ENCODE measurements at regions not wholly inside any gene's neighbourhood (a gene's known extent, or its start where the extent isn't known, plus 50 kb on each side); places are given as distances from the start of the nearest gene placed in this dataset.

DNA sequence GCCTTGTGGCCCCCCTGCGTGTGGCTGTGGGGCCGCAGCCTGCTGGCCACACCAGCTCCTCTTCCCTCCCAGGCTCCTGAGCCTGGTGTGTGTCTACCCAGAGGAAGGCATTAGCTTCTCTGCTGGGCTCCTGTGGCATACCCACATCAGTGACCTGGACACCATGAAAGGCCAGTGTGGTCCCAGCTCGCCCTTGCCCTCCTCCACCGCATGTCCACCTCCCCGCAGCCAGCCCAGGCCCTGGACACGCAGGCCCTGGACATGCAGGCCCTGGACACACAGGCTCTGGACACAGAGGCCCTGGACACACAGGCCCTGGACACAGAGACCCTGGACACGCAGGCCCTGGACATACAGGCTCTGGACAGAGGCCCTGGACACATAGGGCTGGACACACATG lies 153.4 kb upstream of the PPP1R26 start:
- no peak for DNase-seq

DNA sequence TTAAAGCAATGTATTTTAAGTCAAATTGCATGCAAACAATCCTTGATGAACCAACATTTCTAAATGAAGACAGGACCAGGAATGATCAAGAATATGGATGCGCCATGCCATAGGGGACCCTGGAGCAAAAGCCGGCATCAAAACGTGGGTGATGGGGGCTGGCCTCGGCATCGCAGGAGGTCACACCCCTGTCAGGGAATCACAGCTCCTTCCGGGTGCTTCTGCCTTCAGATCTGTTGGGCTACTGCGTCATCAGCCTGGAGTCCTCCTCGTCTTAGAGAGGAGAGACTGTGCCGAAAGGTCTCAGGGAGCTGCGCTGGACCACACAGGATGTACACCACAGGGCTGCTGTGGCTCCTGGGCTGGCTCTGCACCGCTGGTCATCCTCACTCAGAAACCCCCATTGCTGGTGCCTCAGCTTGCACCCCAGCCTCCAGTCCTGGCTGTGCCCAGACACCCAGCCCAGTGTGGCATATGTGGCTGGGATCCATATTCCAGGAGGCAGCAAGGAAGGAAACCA lies 152.9 kb upstream of the PPP1R26 start:
- DNase-seq: no peak

DNA sequence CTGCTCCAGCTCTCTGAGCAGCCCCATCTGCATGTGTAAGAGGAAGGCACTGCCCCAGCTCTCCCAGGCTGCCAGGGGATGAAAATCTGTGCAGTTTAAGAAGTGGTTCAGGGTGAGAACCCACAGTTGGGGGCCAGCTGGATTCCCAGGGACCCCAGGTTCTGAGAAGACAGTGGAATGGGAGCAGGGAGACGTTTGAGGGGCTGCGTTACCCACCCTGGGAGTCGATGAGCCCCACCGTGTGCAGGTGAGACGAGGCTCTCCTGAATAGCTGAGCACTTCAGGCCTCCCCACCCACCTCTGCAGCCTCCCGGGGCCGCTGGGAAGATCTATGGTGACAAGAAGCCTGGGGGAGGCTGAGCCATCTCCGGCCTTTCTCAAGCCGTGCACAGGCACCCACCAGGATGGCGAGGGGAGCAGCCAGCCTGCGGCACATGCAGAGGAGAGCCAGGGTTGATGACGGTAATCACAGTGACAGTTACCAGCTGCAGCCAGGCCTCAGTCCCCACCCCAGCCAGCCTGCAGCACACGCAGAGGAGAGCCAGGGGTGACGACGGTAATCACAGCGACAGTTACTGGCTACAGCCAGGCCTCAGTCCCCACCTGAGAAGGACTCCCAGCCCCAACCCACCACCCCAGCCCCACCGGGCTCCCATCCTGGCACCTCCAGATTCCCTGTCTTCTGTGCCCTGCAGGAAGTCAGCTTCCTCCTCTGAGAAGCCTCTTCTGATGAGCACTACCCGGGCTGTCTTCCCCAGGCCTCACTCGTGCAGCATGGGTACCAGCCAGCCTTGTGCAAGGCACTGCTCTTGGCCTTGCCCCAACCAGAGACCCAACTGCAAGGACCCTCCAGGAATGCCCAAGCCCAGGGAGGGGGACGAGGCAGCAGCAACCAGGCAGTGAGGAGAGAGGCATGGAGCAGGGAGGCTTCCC lies 150.8 kb upstream of the PPP1R26 start:
- DNase-seq: no peak

DNA sequence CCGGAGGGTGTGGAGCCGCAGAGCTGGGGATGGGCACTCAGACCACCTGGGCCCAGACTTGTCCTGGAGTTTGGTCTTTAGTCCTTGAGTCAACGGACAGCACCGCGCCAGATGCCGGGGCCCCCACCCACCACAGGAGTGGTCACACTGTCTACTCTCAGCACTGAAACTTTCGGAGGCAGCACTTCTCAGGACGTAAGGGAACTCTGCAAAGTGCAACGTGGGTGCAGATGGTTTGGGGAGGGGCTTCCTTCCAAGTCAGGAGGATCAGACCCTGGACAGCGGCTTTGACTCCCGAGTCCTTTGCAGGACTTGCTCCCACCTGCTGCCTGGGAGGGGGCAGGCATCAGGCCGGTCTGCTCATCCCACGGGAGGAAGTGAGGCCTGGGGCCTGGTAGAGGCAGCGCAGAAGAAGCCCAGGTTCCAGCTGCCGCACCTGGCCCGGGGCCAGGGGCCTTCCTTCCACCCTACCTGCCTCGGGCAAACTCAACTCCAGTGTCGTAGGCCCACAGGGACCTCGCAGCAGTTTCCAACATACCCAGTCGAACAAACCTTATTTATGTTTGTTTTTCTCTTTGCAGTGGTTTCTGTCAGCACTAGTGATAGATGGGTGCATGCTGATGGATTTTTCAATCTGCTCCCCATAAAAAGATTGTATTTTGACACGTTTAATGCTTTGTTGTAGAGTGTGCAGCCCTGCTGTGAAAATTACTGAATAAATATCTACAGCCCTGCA lies 149.8 kb upstream of the PPP1R26 start:
- DNase-seq: peak; percentile 25

DNA sequence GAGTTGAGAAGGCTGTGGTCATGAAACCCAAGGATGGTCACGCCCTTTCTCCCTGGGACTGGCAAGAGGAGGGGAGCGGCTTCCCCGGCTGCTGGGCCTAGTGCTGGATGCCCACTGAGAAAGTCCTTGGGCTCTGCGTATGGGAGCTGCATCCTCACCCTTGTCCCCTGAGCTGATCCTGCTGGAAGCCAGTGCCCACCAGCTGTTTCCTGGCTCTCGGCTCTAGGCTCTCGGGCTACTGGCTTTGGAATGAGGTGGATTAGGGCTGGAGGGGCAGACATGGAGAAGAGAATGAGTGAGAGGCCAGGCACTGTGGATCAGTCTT lies 149.3 kb upstream of the PPP1R26 start:
- DNase-seq: no peak

DNA sequence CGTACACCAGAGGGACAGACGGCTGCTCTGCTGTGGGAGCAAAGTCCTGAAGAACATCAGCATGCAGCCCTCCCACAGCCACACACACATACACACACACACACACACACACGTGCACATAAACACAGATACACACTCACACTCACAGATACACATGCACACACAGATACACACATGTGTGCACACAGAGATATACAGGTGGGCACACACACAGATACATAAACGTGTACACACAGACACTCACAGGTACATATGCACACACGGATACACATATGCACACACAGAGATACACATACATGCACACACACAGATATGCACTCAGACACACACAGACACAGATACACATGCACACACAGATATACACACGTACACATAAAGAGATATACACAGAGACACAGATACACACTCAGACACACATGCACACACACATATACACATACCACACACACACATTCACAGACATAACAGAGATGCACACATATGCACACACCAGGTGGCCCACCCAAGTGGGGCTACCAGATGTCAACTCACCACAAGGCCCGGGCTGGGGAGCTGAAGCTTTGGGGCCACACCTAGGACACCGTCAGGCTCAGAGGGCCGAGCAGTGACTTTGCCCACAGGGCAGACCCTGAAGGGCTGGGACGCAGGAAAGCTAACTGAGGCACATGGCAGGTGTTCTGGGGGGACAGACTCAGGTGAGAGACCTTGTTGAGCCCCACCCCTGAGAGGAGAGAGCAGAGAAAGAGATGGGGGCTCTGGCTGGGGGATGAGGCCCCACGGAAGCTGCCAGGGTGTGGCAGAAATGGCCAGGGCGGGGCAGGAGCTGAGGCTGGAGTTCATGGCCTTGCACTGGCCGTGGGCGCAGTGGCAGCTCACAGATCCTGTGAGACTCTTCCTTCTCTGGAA lies 148.6 kb upstream of the PPP1R26 start:
- DNase-seq: no peak

DNA sequence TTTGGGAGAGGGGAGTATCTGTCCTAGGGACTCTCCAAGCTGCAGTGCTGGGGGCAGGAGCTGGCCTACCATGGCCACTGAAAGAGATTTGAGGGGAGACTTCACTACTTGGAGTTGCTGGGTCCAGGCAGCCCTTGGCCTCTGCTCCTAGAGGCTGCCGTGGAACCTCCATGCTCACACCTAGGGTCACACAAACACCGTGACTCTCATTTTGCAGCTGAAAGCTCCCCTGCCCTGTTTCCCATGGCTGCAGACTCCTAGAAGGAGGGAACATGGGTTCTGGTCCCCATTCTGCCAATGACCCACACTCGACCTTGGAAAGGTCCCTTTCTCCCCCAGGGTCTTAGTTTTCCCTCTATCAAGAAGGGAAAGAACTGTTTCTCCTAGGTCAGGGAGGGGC lies 147.1 kb upstream of the PPP1R26 start:
- no peak for DNase-seq

- no peak for DNase-seq
Observed at GRCh38 chr9:135332979-135333748, 146.4 kb upstream of the PPP1R26 start.

DNA sequence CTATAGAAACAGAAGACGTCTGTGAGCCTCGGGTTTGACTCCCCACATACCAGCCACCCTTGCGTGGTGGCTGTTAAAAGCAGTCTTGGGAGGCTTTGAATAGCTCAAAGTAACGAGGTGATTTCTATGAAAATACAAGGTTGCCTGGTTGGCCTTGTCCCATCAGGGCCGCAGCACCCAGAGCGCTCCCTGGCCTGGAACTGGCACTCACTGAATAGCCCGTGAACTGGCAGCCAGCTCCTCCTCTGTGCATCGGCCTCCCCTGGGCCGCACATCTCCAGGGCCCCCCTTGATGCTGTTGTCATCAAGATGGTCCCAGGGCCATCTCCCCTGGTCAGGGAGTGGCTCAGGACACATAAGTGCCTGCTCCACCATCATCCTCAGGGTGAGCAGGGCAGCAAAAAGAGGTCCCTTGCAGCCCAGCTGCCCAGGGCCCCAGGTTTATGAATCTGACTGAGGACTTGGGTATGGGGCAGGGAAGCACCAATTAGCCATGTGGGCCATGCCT lies 144.6 kb upstream of the PPP1R26 start:
- DNase-seq: no peak

- DNase-seq: no peak
Observed at GRCh38 chr9:135335691-135336181, 143.8 kb upstream of the PPP1R26 start.

DNA sequence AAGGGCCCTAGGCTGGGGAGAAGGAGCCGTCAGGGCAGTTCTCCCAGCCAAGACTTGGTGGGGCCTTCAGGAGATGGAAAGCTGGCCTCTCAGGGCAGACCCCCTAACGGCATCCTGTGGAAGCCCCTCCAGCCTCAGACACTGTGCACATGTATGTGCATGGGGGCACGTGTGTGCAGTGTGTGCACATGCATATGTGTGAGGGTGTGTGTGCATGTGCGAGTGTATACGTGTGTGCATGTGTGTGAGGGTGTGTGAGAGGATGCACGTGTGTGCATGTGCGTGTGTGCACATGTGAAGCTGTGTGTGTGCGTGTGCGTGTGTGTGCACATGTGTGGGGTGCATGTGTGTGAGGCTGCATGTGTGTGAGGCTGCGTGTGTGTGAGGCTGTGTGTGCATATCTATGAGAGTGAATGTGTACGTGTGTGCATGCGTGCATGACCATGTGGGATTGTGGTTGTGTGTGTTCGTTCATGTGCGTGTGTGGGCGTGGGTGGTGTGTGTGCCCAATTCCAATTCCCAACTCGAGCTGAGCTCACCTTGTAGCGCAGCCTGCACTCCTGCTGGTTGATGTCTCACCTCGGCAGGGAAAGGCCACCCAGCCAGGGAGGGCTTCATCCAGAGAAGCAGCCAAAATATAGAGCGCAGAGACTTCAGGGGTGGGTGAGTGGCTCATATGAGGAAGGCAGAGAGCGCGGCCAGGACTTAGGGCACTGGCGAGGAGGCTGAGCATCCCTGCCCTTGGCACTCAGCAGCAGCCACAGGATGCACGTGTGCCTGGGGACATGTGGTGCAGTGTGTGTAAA lies 142.7 kb upstream of the PPP1R26 start:
- DNase-seq: no peak

GRCh38 chr9:135338546-135338945 lies 141.0 kb upstream of the PPP1R26 start:
- DNase-seq: no peak

DNA sequence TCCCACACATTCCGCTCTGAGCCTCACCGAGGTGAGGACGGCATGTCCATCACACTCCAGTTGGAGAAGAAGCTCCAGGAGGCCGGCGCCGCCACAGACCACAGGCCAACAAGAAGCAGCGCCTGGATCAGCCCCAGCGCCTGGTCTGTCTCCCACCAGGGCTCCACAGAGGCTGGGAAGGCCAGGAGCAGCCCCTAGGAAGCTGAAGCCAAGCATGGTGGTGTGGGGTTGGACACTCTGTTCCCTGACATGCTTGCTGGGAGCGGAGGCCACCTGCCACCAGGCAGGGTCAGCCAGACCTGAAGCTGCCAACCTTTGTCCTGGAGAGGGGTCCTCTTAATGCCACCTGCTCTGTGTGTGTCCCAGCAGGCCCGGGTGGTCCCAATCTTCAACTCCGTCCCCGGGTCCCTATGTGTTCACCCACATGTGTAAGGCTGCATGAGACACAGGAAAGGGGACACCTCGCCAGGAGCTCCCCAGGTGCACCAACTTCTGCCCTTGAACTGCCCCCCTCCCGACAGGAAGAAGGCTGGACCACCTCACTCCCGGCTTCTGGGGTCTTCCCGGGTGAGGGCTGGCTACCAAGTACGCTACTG lies 140.1 kb upstream of the PPP1R26 start:
- DNase-seq: no peak

- DNase-seq: no peak
Observed at GRCh38 chr9:135340143-135340655, 139.4 kb upstream of the PPP1R26 start.

- DNase-seq: no peak
Observed at GRCh38 chr9:135340726-135341475, 138.7 kb upstream of the PPP1R26 start.

DNA sequence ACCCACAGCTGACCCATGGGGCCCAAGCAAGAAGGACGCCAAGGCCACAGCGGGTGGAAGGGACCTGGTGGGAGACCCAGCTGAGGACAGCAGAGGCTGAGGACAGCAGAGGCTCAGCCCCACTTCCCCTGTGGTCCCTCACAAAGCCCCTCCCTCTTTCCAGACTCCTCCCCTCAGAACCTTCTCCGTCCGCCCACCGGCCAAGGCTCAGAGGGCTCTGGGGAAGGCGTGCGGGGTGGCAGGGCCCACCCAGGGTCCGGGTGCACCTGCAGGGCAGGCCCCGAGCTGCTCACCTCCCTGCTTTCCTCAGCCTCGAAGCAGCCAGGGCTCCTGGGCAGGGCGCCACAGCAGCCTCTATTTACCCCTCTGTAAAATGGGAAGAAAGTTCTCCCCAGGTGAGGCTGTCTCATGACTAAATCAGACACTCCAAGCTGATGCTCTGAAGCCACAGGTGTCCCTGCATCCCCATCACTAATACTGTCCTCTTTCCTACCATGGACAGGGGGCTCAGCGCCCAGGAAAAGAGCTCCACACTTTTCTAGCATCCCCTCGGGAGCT lies 137.9 kb upstream of the PPP1R26 start:
- no peak for DNase-seq

- DNase-seq: no peak
Observed at GRCh38 chr9:135342206-135343130, 137.1 kb upstream of the PPP1R26 start.

GRCh38 chr9:135343136-135343535 lies 136.4 kb upstream of the PPP1R26 start:
- no peak for DNase-seq

All from NCI-H1436 treated with DMSO at 0.1 percent for 48 hours (cell line).